GM04504 (cell line): ENCODE measurements at regions not wholly inside any gene's neighbourhood (a gene's known extent, or its start where the extent isn't known, plus 50 kb on each side); places are given as distances from the start of the nearest gene placed in this dataset.
"Not testable (repeated sequence)": the region's sequence is repeated elsewhere in the genome, so short reads cannot be mapped to it uniquely, and the experiment has no call there.

ENCODE experiments used
- DNase-seq: peaks from one replicate; pipeline ENCODE4 v3.0.0-alpha.2; 2012; ENCODE audit warnings: low read depth

GRCh38 chr1:120552190-120552589, 137.4 kb downstream of the NBPF8 start:
- DNase-seq = not testable (repeated sequence)

GRCh38 chr1:120557605-120558302, 142.9 kb downstream of the NBPF8 start:
- not testable (repeated sequence) for DNase-seq

- peak; percentile 41 for DNase-seq
Measured at GRCh38 chr1:120558303-120559060, 143.6 kb downstream of the NBPF8 start.

GRCh38 chr1:120561767-120562166, 146.9 kb downstream of the NBPF8 start:
- not testable (repeated sequence) for DNase-seq

- not testable (repeated sequence) for DNase-seq
Measured at GRCh38 chr1:120565396-120565795, 150.6 kb downstream of the NBPF8 start.

GRCh38 chr1:120567620-120568019, 152.8 kb downstream of the NBPF8 start:
- not testable (repeated sequence) for DNase-seq

GRCh38 chr1:120575201-120575600, 148.5 kb upstream of the NBPF26 start:
- DNase-seq = not testable (repeated sequence)

GRCh38 chr1:120582135-120582534, 141.6 kb upstream of the NBPF26 start:
- not testable (repeated sequence) for DNase-seq

GRCh38 chr1:120586053-120586452, 137.7 kb upstream of the NBPF26 start:
- not testable (repeated sequence) for DNase-seq

GRCh38 chr1:120588811-120589210, 134.9 kb upstream of the NBPF26 start:
- DNase-seq = not testable (repeated sequence)

- DNase-seq = not testable (repeated sequence)
Measured at GRCh38 chr1:120591774-120592173, 132.0 kb upstream of the NBPF26 start.

GRCh38 chr1:120592943-120593342, 130.8 kb upstream of the NBPF26 start:
- DNase-seq = not testable (repeated sequence)

GRCh38 chr1:120593648-120594047, 130.1 kb upstream of the NBPF26 start:
- not testable (repeated sequence) for DNase-seq

- DNase-seq = not testable (repeated sequence)
Measured at GRCh38 chr1:120598331-120598951, 125.3 kb upstream of the NBPF26 start.

- not testable (repeated sequence) for DNase-seq
Measured at GRCh38 chr1:120599511-120599910, 124.2 kb upstream of the NBPF26 start.

- DNase-seq = not testable (repeated sequence)
Measured at GRCh38 chr1:120600442-120601041, 123.2 kb upstream of the NBPF26 start.

- DNase-seq = not testable (repeated sequence)
Measured at GRCh38 chr1:120607882-120608281, 115.9 kb upstream of the NBPF26 start.

- not testable (repeated sequence) for DNase-seq
Measured at GRCh38 chr1:120608314-120609014, 115.3 kb upstream of the NBPF26 start.

- not testable (repeated sequence) for DNase-seq
Measured at GRCh38 chr1:120609015-120609573, 114.7 kb upstream of the NBPF26 start.

- DNase-seq = not testable (repeated sequence)
Measured at GRCh38 chr1:120609834-120610233, 113.9 kb upstream of the NBPF26 start.

GRCh38 chr1:120614931-120615639, 108.7 kb upstream of the NBPF26 start:
- DNase-seq = not testable (repeated sequence)
